ENCODE measurements at regions not wholly inside any gene's neighbourhood (a gene's known extent, or its start where the extent isn't known, plus 50 kb on each side); places are given as distances from the start of the nearest gene placed in this dataset.
"Not testable (repeated sequence)": the region's sequence is repeated elsewhere in the genome, so short reads cannot be mapped to it uniquely, and the experiment has no call there.

DNA sequence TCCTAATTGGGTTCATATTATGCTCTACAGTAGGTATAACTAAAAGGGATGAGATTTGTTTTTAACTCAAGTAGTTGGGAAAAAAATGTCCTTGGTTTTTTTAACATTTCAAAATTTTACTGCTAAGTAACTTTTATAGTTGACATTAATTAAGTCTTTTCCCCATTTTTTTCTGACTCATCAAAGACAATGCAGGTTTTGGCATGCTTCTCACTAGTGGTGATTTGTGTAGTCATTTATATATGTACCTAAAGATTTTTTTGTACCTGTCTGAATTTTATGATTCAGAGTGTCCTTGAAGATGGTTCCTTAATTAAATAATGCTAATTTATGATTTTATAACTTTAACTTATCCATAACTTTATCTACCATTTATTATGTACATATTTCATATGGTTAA lies 882.3 kb upstream of the TMEFF2 start:
- H3K4me3 ChIP-seq: no peak overlapping the region
- no peak overlapping the region for H3K27ac ChIP-seq
- no peak for TF ChIP-seq CTCF (IDR thresholded peaks at IDR 0.05)
- DNase-seq (ENCODE audit: low spot score): no peak

- Histone ChIP-seq H3K4me3 (no peak overlapping the region), H3K27ac (no peak overlapping the region)
- no peak for TF ChIP-seq CTCF (IDR thresholded peaks at IDR 0.05)
- DNase-seq (ENCODE audit: low spot score): no peak
Measured at GRCh38 chr2:193074933-193075332, 880.2 kb upstream of the TMEFF2 start.

- DNase-seq (ENCODE audit: low spot score): no peak
- H3K4me3 ChIP-seq: no peak overlapping the region
- no peak for TF ChIP-seq CTCF (IDR thresholded peaks at IDR 0.05)
- H3K27ac ChIP-seq: no peak overlapping the region
Measured at GRCh38 chr2:193072647-193073046, 877.9 kb upstream of the TMEFF2 start.

DNA sequence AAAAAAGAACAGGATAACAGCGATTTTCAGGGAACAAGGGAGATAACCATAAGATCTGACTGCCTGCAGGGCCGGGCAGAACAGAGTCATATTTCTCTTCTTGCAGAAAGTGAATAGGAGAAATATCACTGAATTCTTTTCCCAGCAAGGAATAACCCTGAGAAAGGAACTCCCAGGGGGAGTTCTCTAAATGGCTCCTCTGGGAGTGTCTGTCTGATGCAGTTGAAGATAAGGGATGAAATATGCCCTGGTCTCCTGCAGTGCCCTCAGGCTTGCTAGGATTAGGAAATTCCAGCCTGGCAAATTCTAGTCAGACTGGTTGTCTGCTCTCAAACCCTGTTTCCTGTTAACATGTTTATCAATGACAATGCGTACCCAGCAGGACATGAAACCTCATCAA lies 830.8 kb upstream of the TMEFF2 start:
- not testable (repeated sequence) for H3K27ac ChIP-seq; H3K4me3 ChIP-seq; DNase-seq (ENCODE audit: low spot score)

- Histone ChIP-seq H3K27ac (no peak overlapping the region), H3K4me3 (no peak overlapping the region)
- DNase-seq (ENCODE audit: low spot score): no peak
- TF ChIP-seq CTCF (IDR thresholded peaks at IDR 0.05): no peak
Measured at GRCh38 chr2:193024791-193025190, 830.1 kb upstream of the TMEFF2 start.

DNA sequence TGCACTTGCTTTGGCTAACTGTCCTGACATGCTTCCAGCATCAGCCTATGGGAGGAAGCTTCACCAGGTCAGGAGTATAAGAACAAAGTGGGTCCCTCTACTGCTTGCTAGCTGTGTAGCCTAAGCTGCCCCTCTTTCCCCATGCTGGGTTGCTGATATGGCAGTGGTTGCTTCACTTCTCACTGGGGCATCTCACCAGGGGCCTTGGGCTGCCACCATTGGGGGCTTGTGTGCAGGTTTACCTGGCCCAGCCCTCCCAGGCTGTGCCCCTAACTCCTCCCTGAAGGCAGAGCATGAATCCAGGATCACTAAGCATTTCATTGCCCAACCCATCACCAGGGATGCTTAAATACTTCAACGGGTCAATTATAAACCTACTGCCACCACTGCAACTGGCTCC lies 817.1 kb upstream of the TMEFF2 start:
- DNase-seq (ENCODE audit: low spot score): no peak
- no peak for TF ChIP-seq CTCF (IDR thresholded peaks at IDR 0.05)
- H3K4me3 ChIP-seq: no peak overlapping the region
- no peak overlapping the region for H3K27ac ChIP-seq

- no peak for TF ChIP-seq CTCF (IDR thresholded peaks at IDR 0.05)
- no peak overlapping the region for H3K27ac ChIP-seq
- DNase-seq (ENCODE audit: low spot score): no peak
- no peak overlapping the region for H3K4me3 ChIP-seq
Measured at GRCh38 chr2:192993059-192993458, 798.3 kb upstream of the TMEFF2 start.

DNA sequence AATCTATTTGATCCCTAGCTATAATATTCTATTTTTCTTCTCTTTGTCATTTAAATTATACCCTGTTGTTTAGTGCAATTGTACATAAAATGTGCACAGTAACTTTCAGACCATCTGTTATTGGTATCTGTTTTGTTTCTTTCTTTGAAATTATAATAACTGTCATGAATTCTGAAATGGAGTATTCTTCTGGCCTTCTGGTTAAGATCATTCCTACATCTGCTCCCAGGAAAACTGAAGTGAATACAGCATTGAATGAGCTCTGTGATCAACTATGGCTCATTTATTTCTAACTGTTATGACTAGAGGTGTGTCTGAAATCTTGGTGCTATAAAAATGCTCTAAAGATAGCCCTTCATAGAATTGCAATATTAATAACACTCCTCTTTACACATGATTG lies 788.4 kb upstream of the TMEFF2 start:
- Histone ChIP-seq H3K27ac (no peak overlapping the region), H3K4me3 (no peak overlapping the region)
- TF ChIP-seq CTCF (IDR thresholded peaks at IDR 0.05): no peak
- no peak for DNase-seq (ENCODE audit: low spot score)
